ENCODE measurements at regions not wholly inside any gene's neighbourhood (a gene's known extent, or its start where the extent isn't known, plus 50 kb on each side); places are given as distances from the start of the nearest gene placed in this dataset.

DNA sequence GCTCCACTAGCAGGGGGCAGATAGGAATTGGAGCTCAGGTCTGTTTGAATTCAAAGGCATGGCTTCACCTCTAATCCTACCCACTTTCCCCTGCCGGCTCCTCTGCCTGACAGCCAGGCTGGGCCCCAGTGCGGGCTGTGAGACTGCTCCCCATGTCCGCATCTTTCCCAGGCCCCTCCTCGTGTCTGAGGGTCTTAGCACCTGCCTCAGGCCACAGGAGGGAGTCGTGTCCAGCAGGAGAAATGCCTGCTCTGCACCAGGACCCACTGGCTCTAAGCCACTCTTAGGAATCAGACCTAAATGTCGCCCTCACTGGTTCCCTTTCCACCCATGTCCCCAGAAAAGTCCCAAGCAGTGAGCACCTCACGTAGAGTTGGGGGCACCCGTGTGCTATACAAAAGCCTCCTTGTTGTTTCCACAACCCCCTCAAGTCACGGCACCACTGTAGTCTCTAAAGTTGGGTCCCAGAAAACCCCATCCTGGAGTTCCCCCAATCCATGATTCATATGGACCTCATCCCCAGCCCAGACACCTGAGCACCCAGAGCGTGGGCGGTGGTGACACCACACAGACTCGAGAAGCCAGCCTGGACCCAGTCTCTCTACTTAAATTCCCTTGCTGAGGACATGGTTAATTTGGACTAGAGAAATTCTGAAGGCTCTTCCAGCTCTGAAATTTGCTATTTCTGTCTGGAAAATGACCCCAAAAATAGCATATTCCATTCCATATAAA lies 466.4 kb upstream of the ZMIZ1 start:
- ChIA-PET CTCF (no interaction called here), POLR2A (ENCODE audit: unreplicated experiment) (no interaction called here)
- H4K20me1 ChIP-seq (ENCODE audit: low read length) = no peaks in the 10 kb centered on the region
- H3K27me3 ChIP-seq (ENCODE audit: low read length) = peaks cover 32% of the 10 kb centered on the region
- no peak overlapping the region for H2AFZ ChIP-seq (ENCODE audit: low read length)
- H3K36me3 ChIP-seq (ENCODE audit: low read depth, low read length) = no peaks in the 10 kb centered on the region
- TF ChIP-seq EZH2 (IDR thresholded peaks at IDR 0.05; ENCODE audit: low read length, unreplicated experiment) = no peak
- TF ChIP-seq EZH2phosphoT487 (IDR thresholded peaks at IDR 0.05; ENCODE audit: borderline replicate concordance, low read length) = no peak
- no peak for TF ChIP-seq CTCF (conservative IDR thresholded peaks at IDR 0.05; ENCODE audit: low read depth, low read length)
- H3F3A ChIP-seq (ENCODE audit: low read length, unreplicated experiment) = no peaks in the 10 kb centered on the region
- no TSS peak for BruUV-seq (replicated peaks)
- no peaks in the 10 kb centered on the region for H3K9me2 ChIP-seq (replicated peaks; ENCODE audit: low read length)
- no peak overlapping the region for H3K4me3 ChIP-seq (ENCODE audit: low read length)
- H3K9ac ChIP-seq (ENCODE audit: low read length) = no peak overlapping the region
- no peaks in the 10 kb centered on the region for H3K4me1 ChIP-seq (ENCODE audit: insufficient read depth, low read length)
- H3K4me2 ChIP-seq (ENCODE audit: low read length) = no peak overlapping the region
- no peak for ATAC-seq
- no peaks in the 10 kb centered on the region for H3K9me3 ChIP-seq (ENCODE audit: low read length)
- no peak overlapping the region for H3K27ac ChIP-seq (ENCODE audit: low read length)
- no peak for DNase-seq
- intact Hi-C loops (cut with micrococcal nuclease) = loop anchor here (10.0 kb wide), 1 partner anchor 462 kb away; the partner anchor contains the start of gene ZMIZ1
- no peaks in the 10 kb centered on the region for H3K79me2 ChIP-seq (ENCODE audit: low read length)

DNA sequence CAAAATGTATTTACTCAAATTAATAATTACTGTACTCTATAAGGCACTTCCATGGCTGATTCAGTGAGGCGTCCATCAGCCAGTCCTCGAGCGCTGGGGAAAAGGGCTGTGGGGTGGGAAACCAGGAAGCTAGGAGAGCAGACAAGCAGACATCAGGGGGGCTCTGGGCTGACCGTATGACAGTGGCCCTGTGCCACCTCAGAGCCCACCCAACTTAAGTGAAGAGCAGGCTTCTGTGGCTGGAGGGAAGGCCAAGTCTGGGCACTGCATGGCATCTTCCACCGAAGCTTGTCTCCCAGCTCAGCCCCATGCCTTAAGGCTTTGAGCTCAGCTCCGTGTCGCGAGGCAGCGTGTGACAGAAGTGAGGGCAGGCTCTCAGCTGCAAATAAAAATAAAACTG lies 464.5 kb upstream of the ZMIZ1 start:
- ATAC-seq = no peak
- CTCF ChIA-PET = no interaction called here

More for the DNA sequence above, 464.5 kb upstream of the ZMIZ1 start:
- Histone ChIP-seq H3K9ac (ENCODE audit: low read length) (no peak overlapping the region), H3K36me3 (ENCODE audit: low read depth, low read length) (no peaks in the 10 kb centered on the region), H3K9me2 (replicated peaks; ENCODE audit: low read length) (no peaks in the 10 kb centered on the region), H3K4me2 (ENCODE audit: low read length) (no peak overlapping the region), H3K27me3 (ENCODE audit: low read length) (peaks cover 18% of the 10 kb centered on the region; the same call in 1 of the 2 replicates), H4K20me1 (ENCODE audit: low read length) (no peaks in the 10 kb centered on the region), H3K9me3 (ENCODE audit: low read length) (peaks cover 6% of the 10 kb centered on the region), H2AFZ (ENCODE audit: low read length) (no peak overlapping the region), H3K27ac (ENCODE audit: low read length) (no peak overlapping the region), H3K4me1 (ENCODE audit: insufficient read depth, low read length) (no peaks in the 10 kb centered on the region), H3F3A (ENCODE audit: low read length, unreplicated experiment) (no peaks in the 10 kb centered on the region), H3K4me3 (ENCODE audit: low read length) (no peak overlapping the region), H3K79me2 (ENCODE audit: low read length) (no peaks in the 10 kb centered on the region)
- BruUV-seq (replicated peaks) = no TSS peak
- TF ChIP-seq EZH2phosphoT487 (IDR thresholded peaks at IDR 0.05; ENCODE audit: borderline replicate concordance, low read length) (no peak), EZH2 (IDR thresholded peaks at IDR 0.05; ENCODE audit: low read length, unreplicated experiment) (no peak), CTCF (conservative IDR thresholded peaks at IDR 0.05; ENCODE audit: low read depth, low read length) (no peak)
- intact Hi-C loops (cut with micrococcal nuclease) = loop anchor here (10.0 kb wide), 1 partner anchor 461 kb away; the partner anchor contains the start of gene ZMIZ1
- no peak for DNase-seq
- POLR2A ChIA-PET (ENCODE audit: unreplicated experiment) = no interaction called here

Measured in PC-3 (cell line).